H1 (cell line): ENCODE measurements at regions not wholly inside any gene's neighbourhood (a gene's known extent, or its start where the extent isn't known, plus 50 kb on each side); places are given as distances from the start of the nearest gene placed in this dataset.

Experiments used
- CTCF ChIA-PET: fragments of 300-600 bp; sonication (Branson Sonifier 250); formaldehyde crosslinking; loops from one replicate; lab custom pipeline; 2021; ENCODE audit not compliant: partially characterized antibody; lab: Charles Lee
- POLR2A ChIA-PET: fragments of 300-600 bp; sonication (Branson Sonifier 250); formaldehyde crosslinking; loops from one replicate; lab custom pipeline; 2021; ENCODE audit warnings: inconsistent platforms; ENCODE audit not compliant: partially characterized antibody; lab: Charles Lee
- DNase-seq, 2 experiments: peaks; one replicate each; pipeline versions ENCODE4 v3.0.0 to v3.0.0-alpha.2; 2010 to 2022; ENCODE audit warnings: low spot score in 2 of 2, low read depth in 1 of 2, mixed read lengths in 1 of 2
- FAIRE-seq: peaks from 2 replicates; lab custom pipeline; 2011; peaks lifted over from hg19 to GRCh38; lab: Jason Lieb, UNC
- H2AFZ ChIP-seq: 2 replicates; pipeline ENCODE4 v1.8.1; 2012; ENCODE audit warnings: low read length, inconsistent platforms
- H2AK5ac ChIP-seq: 2 replicates; pipeline ENCODE4 v1.6.1; 2013; ENCODE audit warnings: low read depth, low read length
- H2BK120ac ChIP-seq: replicated peaks from 2 replicates; pipeline ENCODE3; 2013; ENCODE audit warnings: low read depth, low read length, inconsistent platforms
- H2BK12ac ChIP-seq: 2 replicates; pipeline ENCODE4 v1.6.1; 2013; ENCODE audit warnings: low read depth, low read length
- H2BK15ac ChIP-seq: 2 replicates; pipeline ENCODE4 v1.6.1; 2013; ENCODE audit warnings: low read length
- H2BK20ac ChIP-seq: 2 replicates; pipeline ENCODE4 v1.6.1; 2013; ENCODE audit warnings: low read length
- H2BK5ac ChIP-seq: 2 replicates; pipeline ENCODE4 v1.6.1; 2013; ENCODE audit warnings: low read depth, low read length
- H3K14ac ChIP-seq: 2 replicates; pipeline ENCODE4 v1.6.1; 2013; ENCODE audit warnings: inconsistent platforms; ENCODE audit not compliant: insufficient read length
- H3K18ac ChIP-seq: 2 replicates; pipeline ENCODE4 v1.6.1; 2013; ENCODE audit warnings: low read length; ENCODE audit errors: extremely low read depth
- H3K23ac ChIP-seq: 2 replicates; pipeline ENCODE4 v1.6.1; 2013; ENCODE audit warnings: inconsistent platforms; ENCODE audit not compliant: insufficient read length
- H3K23me2 ChIP-seq: 2 replicates; pipeline ENCODE4 v1.6.1; 2013; ENCODE audit warnings: low read depth, low read length
- H3K27ac ChIP-seq: 2 replicates; pipeline ENCODE4 v1.6.1; 2011; ENCODE audit warnings: low read depth, low read length, inconsistent platforms
- H3K27me3 ChIP-seq, 4 experiments: replicated peaks in 1 of 4; 1 replicate in 1 of 4; 2 replicates in 3 of 4; pipeline versions ENCODE4 v1.6.1 to v1.8.1; 2011 to 2013; ENCODE audit warnings: low read length in 3 of 4, mild to moderate bottlenecking in 3 of 4, inconsistent platforms in 2 of 4, mixed read lengths in 2 of 4, moderate library complexity in 1 of 4; ENCODE audit not compliant: control insufficient read depth in 3 of 4, insufficient read depth in 3 of 4; ENCODE audit errors: extremely low read depth in 1 of 4
- H3K36me3 ChIP-seq, 4 experiments: 2 replicates each; pipeline versions ENCODE4 v1.6.1 to v1.8.1; 2011 to 2013; ENCODE audit warnings: mild to moderate bottlenecking in 4 of 4, low read length in 3 of 4, moderate library complexity in 2 of 4, control low read depth in 1 of 4, inconsistent platforms in 1 of 4; ENCODE audit not compliant: insufficient read depth in 4 of 4, control insufficient read depth in 2 of 4
- H3K4ac ChIP-seq: replicated peaks from 2 replicates; pipeline ENCODE3; 2013; ENCODE audit warnings: low read length, low read depth, mixed read lengths, inconsistent platforms; ENCODE audit not compliant: insufficient read length
- H3K4me1 ChIP-seq, 4 experiments: replicated peaks in 1 of 4; 1 replicate in 1 of 4; 2 replicates in 3 of 4; pipeline versions ENCODE4 v1.6.1 to v1.8.1; 2011 to 2013; ENCODE audit warnings: low read length in 3 of 4, inconsistent platforms in 2 of 4, mixed read lengths in 1 of 4; ENCODE audit not compliant: insufficient read depth in 4 of 4, control insufficient read depth in 3 of 4
- H3K4me2 ChIP-seq, 2 experiments: 2 replicates each; pipeline versions ENCODE4 v1.6.1 to v1.8.1; 2011 to 2013; ENCODE audit warnings: low read depth in 2 of 2, low read length in 2 of 2, control low read depth in 1 of 2, inconsistent platforms in 1 of 2, mild to moderate bottlenecking in 1 of 2; ENCODE audit not compliant: insufficient read depth in 1 of 2
- H3K4me3 ChIP-seq, 4 experiments: fragments of 200-600, 300-600 bp in 1 of 4; sonication (generic), shearing (Covaris generic), sonication (Bioruptor Twin) in 1 of 4; 2 replicates each; pipeline versions ENCODE4 v1.5.1 to v1.8.1; 2011 to 2016; ENCODE audit warnings: low read length in 4 of 4, low read depth in 3 of 4, control low read depth in 2 of 4, inconsistent platforms in 2 of 4, mild to moderate bottlenecking in 2 of 4, mixed read lengths in 1 of 4, moderate library complexity in 1 of 4; ENCODE audit not compliant: insufficient read depth in 2 of 4; ENCODE audit errors: extremely low read depth in 1 of 4
- H3K56ac ChIP-seq: replicated peaks from 2 replicates; pipeline ENCODE3; 2013; ENCODE audit warnings: low read depth, mild to moderate bottlenecking, mixed read lengths, low read length, inconsistent platforms; ENCODE audit not compliant: insufficient read length
- H3K79me1 ChIP-seq: 2 replicates; pipeline ENCODE4 v1.6.1; 2013; ENCODE audit warnings: low read depth, low read length, control low read depth
- H3K79me2 ChIP-seq, 2 experiments: 2 replicates each; pipeline versions ENCODE4 v1.6.1 to v1.8.1; 2012 to 2013; ENCODE audit warnings: low read length in 2 of 2, mild to moderate bottlenecking in 2 of 2, inconsistent platforms in 1 of 2; ENCODE audit not compliant: insufficient read depth in 2 of 2, control insufficient read depth in 1 of 2
- H3K9ac ChIP-seq, 4 experiments: replicated peaks in 1 of 4; 1 replicate in 1 of 4; 2 replicates in 3 of 4; pipeline versions ENCODE4 v1.6.1 to v1.8.1; 2011 to 2013; ENCODE audit warnings: low read depth in 3 of 4, low read length in 3 of 4, control low read depth in 2 of 4, mild to moderate bottlenecking in 2 of 4, moderate library complexity in 2 of 4, inconsistent platforms in 1 of 4; ENCODE audit errors: extremely low read depth in 1 of 4
- H3K9me3 ChIP-seq, 2 experiments: 2 replicates each; pipeline versions ENCODE4 v1.6.1 to v1.8.1; 2012 to 2013; ENCODE audit warnings: mild to moderate bottlenecking in 2 of 2, moderate library complexity in 2 of 2, control low read depth in 1 of 2, inconsistent platforms in 1 of 2, low read depth in 1 of 2, low read length in 1 of 2, mixed read lengths in 1 of 2; ENCODE audit not compliant: insufficient read depth in 2 of 2
- H4K20me1 ChIP-seq, 2 experiments: replicated peaks in 1 of 2; 2 replicates each; pipeline versions ENCODE3 to v1.8.1; 2011 to 2013; ENCODE audit warnings: inconsistent platforms in 2 of 2, low read length in 2 of 2, mild to moderate bottlenecking in 1 of 2; ENCODE audit not compliant: insufficient read depth in 2 of 2, control insufficient read depth in 1 of 2
- H4K5ac ChIP-seq: 2 replicates; pipeline ENCODE4 v1.6.1; 2013; ENCODE audit warnings: low read length, low read depth, mixed read lengths, inconsistent platforms; ENCODE audit not compliant: insufficient read length
- H4K8ac ChIP-seq: 2 replicates; pipeline ENCODE4 v1.8.0; 2013; ENCODE audit warnings: mild to moderate bottlenecking, moderate library complexity, low read length, inconsistent platforms; ENCODE audit not compliant: insufficient read depth; ENCODE audit errors: extremely low read depth
- H4K91ac ChIP-seq: replicated peaks from 2 replicates; pipeline ENCODE3; 2013; ENCODE audit warnings: low read length, mixed read lengths, inconsistent platforms; ENCODE audit not compliant: insufficient read length
- NANOG ChIP-seq: IDR thresholded peaks from 2 replicates; pipeline ENCODE4 v1.6.1; 2011; ENCODE audit warnings: low read length, low read depth, mild to moderate bottlenecking, inconsistent platforms; ENCODE audit not compliant: insufficient read depth, poor library complexity, severe bottlenecking
- WGBS, 2 experiments: shearing (Covaris generic) in 1 of 2; methylation state at CpG; one replicate each; pipeline versions ENCODE4 v1.1.6 to v1.1.7; 2013 to 2015; ENCODE audit warnings: low lambda C conversion rate in 2 of 2, mixed read lengths in 2 of 2, inconsistent platforms in 1 of 2, low coverage in 1 of 2, missing lambda C conversion rate in 1 of 2; ENCODE audit not compliant: insufficient replicate concordance in 2 of 2, insufficient coverage in 1 of 2, insufficient read length in 1 of 2; ENCODE audit errors: extremely low coverage in 1 of 2, missing lambda C conversion rate in 1 of 2; 5-methylcytosine and 5-hydroxymethylcytosine counted together
- TF ChIP-seq, protein P1 (sequence below): IDR thresholded peaks from 2 replicates; pipeline ENCODE4 v1.6.1; 2012; ENCODE audit warnings: low read length, inconsistent platforms

DNA sequence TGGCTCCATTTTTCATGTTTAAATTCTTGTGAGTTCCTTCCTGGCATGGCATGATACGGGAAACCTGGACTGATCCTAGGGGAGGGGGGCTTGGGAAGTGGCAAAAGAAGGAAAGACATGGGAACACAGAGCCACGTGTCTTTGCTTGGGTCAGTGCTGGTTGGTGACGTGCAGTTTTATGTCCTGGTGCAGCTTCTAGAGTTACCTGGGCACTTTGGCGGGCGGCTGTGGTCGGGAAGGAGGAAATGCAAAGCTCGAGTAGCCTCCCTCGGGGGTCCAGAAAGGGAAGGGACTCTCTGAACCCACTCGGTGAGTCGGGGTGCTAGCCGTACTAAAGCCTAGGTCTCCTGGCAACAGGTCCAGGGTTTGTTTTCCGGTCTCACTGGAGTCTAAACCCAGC, 94.6 kb downstream of the APOB start:
- H3K9ac ChIP-seq: no peak overlapping the region
- H4K8ac ChIP-seq: no peak overlapping the region; the same call in 1 of the 2 replicates
- H3K79me1 ChIP-seq: no peaks in the 10 kb centered on the region; the same call in 1 of the 2 replicates
- H3K4me3 ChIP-seq: no peak overlapping the region
- H2BK12ac ChIP-seq: no peak overlapping the region
- no peak overlapping the region for H3K56ac ChIP-seq
- no peak overlapping the region for H2AFZ ChIP-seq
- no peak overlapping the region for H3K18ac ChIP-seq
- FAIRE-seq (no peak), DNase-seq (no peak)
- H4K5ac ChIP-seq: no peak overlapping the region
- H3K36me3 ChIP-seq: no peaks in the 10 kb centered on the region
- H3K79me2 ChIP-seq: no peaks in the 10 kb centered on the region
- H3K27me3 ChIP-seq: no peaks in the 10 kb centered on the region
- 84% methylated on average over 12 of the region's 12 CpGs; no CpG with 5 or more reads in 1 of the 2 experiments for WGBS, 2 experiments
- H3K9me3 ChIP-seq: no peaks in the 10 kb centered on the region
- no peak overlapping the region for H2AK5ac ChIP-seq
- H4K20me1 ChIP-seq: peaks cover 0 to 11% of the 10 kb centered on the region in 2 experiments
- no peak overlapping the region for H2BK5ac ChIP-seq
- H3K4me1 ChIP-seq: no peaks in the 10 kb centered on the region; a peak in 2 of 7 replicates
- H3K23me2 ChIP-seq: peaks cover 9% of the 10 kb centered on the region; the same call in 1 of the 2 replicates
- H4K91ac ChIP-seq: no peak overlapping the region
- H3K14ac ChIP-seq: no peak overlapping the region
- H3K23ac ChIP-seq: no peak overlapping the region
- no peak overlapping the region for H2BK120ac ChIP-seq
- CTCF ChIA-PET: interaction anchor here (1.3 to 4.0 kb wide), 4 partner anchors 11 to 274 kb away, joined by 3 to 10 read pairs (median 6); no protein-coding TSS in a partner anchor
- no peak overlapping the region for H3K4ac ChIP-seq
- H3K4me2 ChIP-seq: no peak overlapping the region
- H2BK15ac ChIP-seq: no peak overlapping the region
- no peak overlapping the region for H2BK20ac ChIP-seq
- POLR2A ChIA-PET: no interaction called here
- no peak overlapping the region for H3K27ac ChIP-seq
- no peak for TF ChIP-seq NANOG
- TF ChIP-seq, protein P1, sequence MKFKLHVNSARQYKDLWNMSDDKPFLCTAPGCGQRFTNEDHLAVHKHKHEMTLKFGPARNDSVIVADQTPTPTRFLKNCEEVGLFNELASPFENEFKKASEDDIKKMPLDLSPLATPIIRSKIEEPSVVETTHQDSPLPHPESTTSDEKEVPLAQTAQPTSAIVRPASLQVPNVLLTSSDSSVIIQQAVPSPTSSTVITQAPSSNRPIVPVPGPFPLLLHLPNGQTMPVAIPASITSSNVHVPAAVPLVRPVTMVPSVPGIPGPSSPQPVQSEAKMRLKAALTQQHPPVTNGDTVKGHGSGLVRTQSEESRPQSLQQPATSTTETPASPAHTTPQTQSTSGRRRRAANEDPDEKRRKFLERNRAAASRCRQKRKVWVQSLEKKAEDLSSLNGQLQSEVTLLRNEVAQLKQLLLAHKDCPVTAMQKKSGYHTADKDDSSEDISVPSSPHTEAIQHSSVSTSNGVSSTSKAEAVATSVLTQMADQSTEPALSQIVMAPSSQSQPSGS: no peak
